GM12878 (cell line): ENCODE measurements at regions not wholly inside any gene's neighbourhood (a gene's known extent, or its start where the extent isn't known, plus 50 kb on each side); places are given as distances from the start of the nearest gene placed in this dataset.

ENCODE experiments used
- ATAC-seq: fragments of 200-7000 bp; cut with Tn5 transposase; 3 replicates; pipeline ENCODE4 v1.9.1; 2020; ENCODE audit warnings: mild to moderate bottlenecking, moderate library complexity
- BruUV-seq: library from RNA; stranded (reverse); fragments of 400-500 nt; replicated peaks from 2 replicates; lab custom pipeline; 2021; lab: Mats Ljungman, UMichigan
- CTCF ChIA-PET: fragments of 300-600 bp; sonication (Branson Sonifier 250); formaldehyde crosslinking; extraction: SDS; loops from one replicate; lab custom pipeline; 2021; ENCODE audit warnings: inconsistent platforms; lab: Yijun Ruan, JAX
- POLR2A ChIA-PET: fragments of 350-600 bp; formaldehyde crosslinking; extraction: SDS; loops from one replicate; lab custom pipeline; 2021; ENCODE audit warnings: inconsistent platforms; lab: Charles Lee
- RAD21 ChIA-PET: fragments of 300-600 bp; sonication (Branson Sonifier 250); formaldehyde crosslinking; loops from one replicate; lab custom pipeline; 2023; ENCODE audit warnings: antibody characterized with exemption; ENCODE audit not compliant: unreplicated experiment; lab: Charles Lee
- SMC1A ChIA-PET: fragments of 300-600 bp; sonication (Branson Sonifier 250); formaldehyde crosslinking; loops from one replicate; lab custom pipeline; 2023; ENCODE audit not compliant: unreplicated experiment, uncharacterized antibody; lab: Charles Lee
- DNase-seq: peaks from one replicate; pipeline ENCODE4 v3.0.0-alpha.2; 2011; ENCODE audit warnings: low read depth, low spot score
- FAIRE-seq: peaks from 3 replicates; lab custom pipeline; 2011; peaks lifted over from hg19 to GRCh38; lab: Jason Lieb, UNC
- H2AFZ ChIP-seq: 2 replicates; pipeline ENCODE4 v1.6.0; 2011; ENCODE audit warnings: low read depth, low read length, control low read depth; ENCODE audit not compliant: control insufficient read depth
- H3K27ac ChIP-seq: 2 replicates; pipeline ENCODE4 v1.5.1; 2011; ENCODE audit warnings: control low read depth; ENCODE audit not compliant: control insufficient read depth, insufficient read depth
- H3K27me3 ChIP-seq, 2 experiments: replicated peaks in 1 of 2; 2 replicates each; pipeline versions ENCODE4 v1.6.0 to v1.6.1; 2011; ENCODE audit warnings: low read length in 1 of 2; ENCODE audit not compliant: control insufficient read depth in 2 of 2, insufficient read depth in 2 of 2
- H3K36me3 ChIP-seq, 2 experiments: 2 replicates each; pipeline ENCODE4 v1.5.1; 2011; ENCODE audit warnings: low read length in 1 of 2; ENCODE audit not compliant: control insufficient read depth in 2 of 2, insufficient read depth in 2 of 2
- H3K4me1 ChIP-seq: 2 replicates; pipeline ENCODE4 v1.6.1; 2011; ENCODE audit warnings: mild to moderate bottlenecking, low read length, moderate library complexity, mixed read lengths; ENCODE audit not compliant: control insufficient read depth, insufficient read depth
- H3K4me2 ChIP-seq: 2 replicates; pipeline ENCODE4 v1.6.0; 2011; ENCODE audit warnings: control low read depth; ENCODE audit not compliant: control insufficient read depth, insufficient read depth
- H3K4me3 ChIP-seq: fragments of 200-600 bp; sonication (generic); 2 replicates; pipeline ENCODE4 v1.5.1; 2016
- H3K79me2 ChIP-seq: 2 replicates; pipeline ENCODE4 v1.6.0; 2011; ENCODE audit warnings: low read length; ENCODE audit not compliant: control insufficient read depth, insufficient read depth
- H3K9ac ChIP-seq: 2 replicates; pipeline ENCODE4 v1.8.0; 2011; ENCODE audit warnings: low read length, control low read depth, mixed read lengths; ENCODE audit not compliant: control insufficient read depth, insufficient read depth
- H3K9me3 ChIP-seq: replicated peaks from 3 replicates; pipeline ENCODE4 v1.5.1; 2011; ENCODE audit warnings: mild to moderate bottlenecking, low read length; ENCODE audit not compliant: control insufficient read depth, insufficient read depth
- H4K20me1 ChIP-seq: 2 replicates; pipeline ENCODE4 v1.6.0; 2011; ENCODE audit not compliant: control insufficient read depth, insufficient read depth
- ATF7 ChIP-seq: fragments of 450-650 bp; IDR thresholded peaks from 2 replicates; pipeline ENCODE4 v1.6.1; 2016; ENCODE audit warnings: low read depth, mild to moderate bottlenecking
- BCL11A ChIP-seq: IDR thresholded peaks from 2 replicates; pipeline ENCODE4 v1.6.1; 2011; ENCODE audit warnings: low read depth, low read length
- LARP7 ChIP-seq: fragments of 450-650 bp; IDR thresholded peaks from 2 replicates; pipeline ENCODE4 v1.6.1; 2017; ENCODE audit warnings: mild to moderate bottlenecking
- NFYA ChIP-seq: IDR thresholded peaks from 2 replicates; pipeline ENCODE4 v1.6.1; 2011; ENCODE audit warnings: low read depth, mild to moderate bottlenecking, low read length, improper control_type of control experiment, borderline replicate concordance
- RCOR1 ChIP-seq: conservative IDR thresholded peaks from 2 replicates; pipeline ENCODE4 v1.6.1; 2012; ENCODE audit warnings: low read depth, low read length, improper control_type of control experiment
- TCF3 ChIP-seq: IDR thresholded peaks from 2 replicates; pipeline ENCODE4 v1.6.1; 2012; ENCODE audit warnings: low read depth, mild to moderate bottlenecking, low read length, borderline replicate concordance; ENCODE audit not compliant: insufficient read depth
- WGBS: methylation state at CpG from one replicate; pipeline ENCODE4 v1.1.6; 2016; ENCODE audit warnings: low lambda C conversion rate; ENCODE audit not compliant: insufficient replicate concordance, insufficient coverage; ENCODE audit errors: missing lambda C conversion rate; 5-methylcytosine and 5-hydroxymethylcytosine counted together
- in situ Hi-C: fragments of 300-500 bp; cut with MboI; formaldehyde crosslinking; loops from 9 replicates; pipeline ENCODE4 v1.14.3; 2018; ENCODE audit warnings: mixed read lengths
- intact Hi-C: fragments of 100-400 bp; cut with micrococcal nuclease; formaldehyde crosslinking; loops from one replicate; pipeline ENCODE4 v1.14.2; 2022; ENCODE audit not compliant: unreplicated experiment
- TF ChIP-seq, protein P1 (sequence below): IDR thresholded peaks from 2 replicates; pipeline ENCODE4 v1.6.1; 2011; ENCODE audit warnings: borderline replicate concordance, low read depth, mild to moderate bottlenecking, moderate library complexity, low read length; ENCODE audit not compliant: insufficient read depth, poor library complexity, severe bottlenecking

GRCh38 chr15:72979791-72980190 is 72.5 kb upstream of the NEO1 start:
- H3K9me3 ChIP-seq = no peaks in the 10 kb centered on the region
- ChIA-PET RAD21 (no interaction called here), POLR2A (no interaction called here), SMC1A (interaction anchor here (1.4 kb wide), 1 partner anchor 258 kb away, joined by 4 read pairs; no protein-coding TSS in a partner anchor), CTCF (interaction anchor here (0.7 to 0.9 kb wide), 2 partner anchors 142 to 295 kb away, joined by 3 read pairs; no protein-coding TSS in a partner anchor)
- no peaks in the 10 kb centered on the region for H4K20me1 ChIP-seq
- TF ChIP-seq TCF3 (no peak), RCOR1 (no peak), LARP7 (no peak), ATF7 (no peak), BCL11A (no peak)
- TF ChIP-seq, protein P1, sequence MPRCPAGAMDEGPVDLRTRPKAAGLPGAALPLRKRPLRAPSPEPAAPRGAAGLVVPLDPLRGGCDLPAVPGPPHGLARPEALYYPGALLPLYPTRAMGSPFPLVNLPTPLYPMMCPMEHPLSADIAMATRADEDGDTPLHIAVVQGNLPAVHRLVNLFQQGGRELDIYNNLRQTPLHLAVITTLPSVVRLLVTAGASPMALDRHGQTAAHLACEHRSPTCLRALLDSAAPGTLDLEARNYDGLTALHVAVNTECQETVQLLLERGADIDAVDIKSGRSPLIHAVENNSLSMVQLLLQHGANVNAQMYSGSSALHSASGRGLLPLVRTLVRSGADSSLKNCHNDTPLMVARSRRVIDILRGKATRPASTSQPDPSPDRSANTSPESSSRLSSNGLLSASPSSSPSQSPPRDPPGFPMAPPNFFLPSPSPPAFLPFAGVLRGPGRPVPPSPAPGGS = no peak
- DNase-seq (no peak), ATAC-seq (no peak), FAIRE-seq (no peak)
- no peak overlapping the region for H3K4me3 ChIP-seq
- BruUV-seq = no TSS peak
- H2AFZ ChIP-seq = no peak overlapping the region
- 44% methylated on average over 5 of the region's 5 CpGs for WGBS
- H3K4me1 ChIP-seq = no peaks in the 10 kb centered on the region
- in situ Hi-C loops = no loop called here
- H3K79me2 ChIP-seq = no peaks in the 10 kb centered on the region
- no peaks in the 10 kb centered on the region; a peak in 2 of 4 replicates for H3K27me3 ChIP-seq
- intact Hi-C loops = no loop called here
- no peak overlapping the region for H3K27ac ChIP-seq
- H3K4me2 ChIP-seq = no peak overlapping the region
- H3K36me3 ChIP-seq = no peaks in the 10 kb centered on the region
- no peak overlapping the region for H3K9ac ChIP-seq

- DNase-seq (no peak), ATAC-seq (no peak), FAIRE-seq (no peak)
- no peak overlapping the region for H3K4me3 ChIP-seq
- no peak overlapping the region for H3K27ac ChIP-seq
- TF ChIP-seq NFYA = no peak
- H3K9ac ChIP-seq = no peak overlapping the region
- no peaks in the 10 kb centered on the region; a peak in 2 of 4 replicates for H3K27me3 ChIP-seq
- H3K4me1 ChIP-seq = no peaks in the 10 kb centered on the region
- H3K9me3 ChIP-seq = no peaks in the 10 kb centered on the region
- H2AFZ ChIP-seq = no peak overlapping the region
- RAD21 ChIA-PET = no interaction called here
- POLR2A ChIA-PET = no interaction called here
- no TSS peak for BruUV-seq
- 21% methylated on average over 4 of the region's 5 CpGs for WGBS
- no peaks in the 10 kb centered on the region for H3K36me3 ChIP-seq
- H3K79me2 ChIP-seq = no peaks in the 10 kb centered on the region
- no peak overlapping the region for H3K4me2 ChIP-seq
- no peaks in the 10 kb centered on the region for H4K20me1 ChIP-seq
- CTCF ChIA-PET = interaction anchor here (0.7 to 0.9 kb wide), 2 partner anchors 143 to 295 kb away, joined by 3 read pairs; no protein-coding TSS in a partner anchor
- in situ Hi-C loops (no loop called here), intact Hi-C loops (no loop called here)
- SMC1A ChIA-PET = interaction anchor here (1.4 kb wide), 1 partner anchor 257 kb away, joined by 4 read pairs; no protein-coding TSS in a partner anchor
Observed at GRCh38 chr15:72979308-72979707, 73.0 kb upstream of the NEO1 start.
